GM21515 (cell line): ENCODE measurements at regions not wholly inside any gene's neighbourhood (a gene's known extent, or its start where the extent isn't known, plus 50 kb on each side); places are given as distances from the start of the nearest gene placed in this dataset.

Experiments
- ATAC-seq: cut with Tn5 transposase; IDR thresholded peaks from one replicate; pipeline ENCODE4 v1.9.1; 2021; ENCODE audit not compliant: unreplicated experiment

GRCh38 chr14:95413289-95414215 lies 93.8 kb upstream of the CLMN start:
- ATAC-seq: no peak

GRCh38 chr14:95410838-95411237 lies 91.1 kb upstream of the CLMN start:
- ATAC-seq: no peak

GRCh38 chr14:95409477-95410272 lies 90.0 kb upstream of the CLMN start:
- no peak for ATAC-seq

- no peak for ATAC-seq
Observed at GRCh38 chr14:95408731-95409476, 89.2 kb upstream of the CLMN start.

- ATAC-seq: no peak
Observed at GRCh38 chr14:95407354-95407753, 87.6 kb upstream of the CLMN start.

GRCh38 chr14:95406756-95407277 lies 87.1 kb upstream of the CLMN start:
- ATAC-seq: no peak

- no peak for ATAC-seq
Observed at GRCh38 chr14:95404583-95404982, 84.9 kb upstream of the CLMN start.

- ATAC-seq: no peak
Observed at GRCh38 chr14:95402578-95402977, 82.9 kb upstream of the CLMN start.

GRCh38 chr14:95402176-95402575 lies 82.5 kb upstream of the CLMN start:
- no peak for ATAC-seq

GRCh38 chr14:95398630-95399547 lies 79.2 kb upstream of the CLMN start:
- ATAC-seq: no peak

GRCh38 chr14:95397325-95397724 lies 77.6 kb upstream of the CLMN start:
- no peak for ATAC-seq

GRCh38 chr14:95396221-95396620 lies 76.5 kb upstream of the CLMN start:
- ATAC-seq: no peak

- ATAC-seq: no peak
Observed at GRCh38 chr14:95395098-95395737, 75.5 kb upstream of the CLMN start.

GRCh38 chr14:95394297-95395097 lies 74.8 kb upstream of the CLMN start:
- no peak for ATAC-seq

- ATAC-seq: no peak
Observed at GRCh38 chr14:95392841-95393240, 73.1 kb upstream of the CLMN start.

GRCh38 chr14:95391331-95391730 lies 71.6 kb upstream of the CLMN start:
- ATAC-seq: no peak

- ATAC-seq: no peak
Observed at GRCh38 chr14:95389471-95390011, 69.8 kb upstream of the CLMN start.

- no peak for ATAC-seq
Observed at GRCh38 chr14:95388699-95389098, 69.0 kb upstream of the CLMN start.
